ENCODE measurements at regions not wholly inside any gene's neighbourhood (a gene's known extent, or its start where the extent isn't known, plus 50 kb on each side); places are given as distances from the start of the nearest gene placed in this dataset.

DNA sequence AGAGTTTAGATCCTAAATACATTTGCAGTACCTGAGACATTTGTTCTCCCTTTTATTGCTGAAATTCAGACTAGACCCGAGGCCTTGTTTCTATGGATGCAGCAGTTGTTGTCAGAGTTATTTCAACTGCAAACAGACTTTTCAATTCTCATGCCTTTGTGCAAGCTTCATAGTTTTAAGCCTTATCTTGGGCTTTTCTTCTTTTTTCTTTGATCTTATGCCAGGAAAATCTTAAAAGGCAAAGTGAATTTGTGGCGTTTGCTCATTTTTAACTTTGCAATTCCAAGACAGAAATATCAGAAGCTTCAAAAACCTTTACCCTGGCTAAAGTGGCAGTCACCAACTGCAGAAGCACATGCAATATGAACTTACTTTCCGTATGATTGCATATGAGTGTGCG lies 576.7 kb downstream of the DIPK2A start:
- H3K4me1 Mint-ChIP-seq (ENCODE audit: low read depth): no peaks in the 10 kb centered on the region
- TF ChIP-seq, protein P1, sequence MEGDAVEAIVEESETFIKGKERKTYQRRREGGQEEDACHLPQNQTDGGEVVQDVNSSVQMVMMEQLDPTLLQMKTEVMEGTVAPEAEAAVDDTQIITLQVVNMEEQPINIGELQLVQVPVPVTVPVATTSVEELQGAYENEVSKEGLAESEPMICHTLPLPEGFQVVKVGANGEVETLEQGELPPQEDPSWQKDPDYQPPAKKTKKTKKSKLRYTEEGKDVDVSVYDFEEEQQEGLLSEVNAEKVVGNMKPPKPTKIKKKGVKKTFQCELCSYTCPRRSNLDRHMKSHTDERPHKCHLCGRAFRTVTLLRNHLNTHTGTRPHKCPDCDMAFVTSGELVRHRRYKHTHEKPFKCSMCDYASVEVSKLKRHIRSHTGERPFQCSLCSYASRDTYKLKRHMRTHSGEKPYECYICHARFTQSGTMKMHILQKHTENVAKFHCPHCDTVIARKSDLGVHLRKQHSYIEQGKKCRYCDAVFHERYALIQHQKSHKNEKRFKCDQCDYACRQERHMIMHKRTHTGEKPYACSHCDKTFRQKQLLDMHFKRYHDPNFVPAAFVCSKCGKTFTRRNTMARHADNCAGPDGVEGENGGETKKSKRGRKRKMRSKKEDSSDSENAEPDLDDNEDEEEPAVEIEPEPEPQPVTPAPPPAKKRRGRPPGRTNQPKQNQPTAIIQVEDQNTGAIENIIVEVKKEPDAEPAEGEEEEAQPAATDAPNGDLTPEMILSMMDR (IDR thresholded peaks at IDR 0.05): no peak
- H3K4me3 Mint-ChIP-seq: no peak overlapping the region
- no peaks in the 10 kb centered on the region for H3K36me3 Mint-ChIP-seq (ENCODE audit: low read depth)
- no peaks in the 10 kb centered on the region for H3K27me3 Mint-ChIP-seq (ENCODE audit: insufficient read depth)
- H3K27ac Mint-ChIP-seq: no peak overlapping the region
- no peak for DNase-seq
- H3K9me3 Mint-ChIP-seq: peaks cover 23% of the 10 kb centered on the region

DNA sequence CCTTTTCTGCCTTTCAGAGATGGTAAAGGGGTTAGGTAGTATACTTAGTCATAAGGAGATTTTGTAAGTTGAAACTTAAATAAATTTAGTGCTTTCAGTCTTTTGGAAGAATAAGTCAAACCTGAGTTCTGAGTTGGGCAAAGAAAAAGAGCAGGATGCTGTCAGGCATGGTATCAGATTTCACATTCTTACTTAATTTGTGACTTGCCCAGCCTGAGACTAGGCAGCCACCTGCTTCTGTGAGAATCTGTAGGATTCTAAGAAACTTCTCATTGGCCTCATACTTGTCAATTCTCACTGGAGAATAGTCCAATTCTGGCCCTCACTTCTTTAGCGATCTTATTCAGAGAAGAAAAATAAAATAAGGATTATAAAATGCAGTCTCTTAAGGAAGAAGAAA lies 577.5 kb downstream of the DIPK2A start:
- H3K36me3 Mint-ChIP-seq (ENCODE audit: low read depth): no peaks in the 10 kb centered on the region
- no peak for DNase-seq
- no peak overlapping the region for H3K4me3 Mint-ChIP-seq
- H3K4me1 Mint-ChIP-seq (ENCODE audit: low read depth): no peaks in the 10 kb centered on the region
- TF ChIP-seq, protein P1 (IDR thresholded peaks at IDR 0.05): no peak
- H3K27ac Mint-ChIP-seq: no peak overlapping the region
- peaks cover 26% of the 10 kb centered on the region for H3K9me3 Mint-ChIP-seq
- no peaks in the 10 kb centered on the region for H3K27me3 Mint-ChIP-seq (ENCODE audit: insufficient read depth)

DNA sequence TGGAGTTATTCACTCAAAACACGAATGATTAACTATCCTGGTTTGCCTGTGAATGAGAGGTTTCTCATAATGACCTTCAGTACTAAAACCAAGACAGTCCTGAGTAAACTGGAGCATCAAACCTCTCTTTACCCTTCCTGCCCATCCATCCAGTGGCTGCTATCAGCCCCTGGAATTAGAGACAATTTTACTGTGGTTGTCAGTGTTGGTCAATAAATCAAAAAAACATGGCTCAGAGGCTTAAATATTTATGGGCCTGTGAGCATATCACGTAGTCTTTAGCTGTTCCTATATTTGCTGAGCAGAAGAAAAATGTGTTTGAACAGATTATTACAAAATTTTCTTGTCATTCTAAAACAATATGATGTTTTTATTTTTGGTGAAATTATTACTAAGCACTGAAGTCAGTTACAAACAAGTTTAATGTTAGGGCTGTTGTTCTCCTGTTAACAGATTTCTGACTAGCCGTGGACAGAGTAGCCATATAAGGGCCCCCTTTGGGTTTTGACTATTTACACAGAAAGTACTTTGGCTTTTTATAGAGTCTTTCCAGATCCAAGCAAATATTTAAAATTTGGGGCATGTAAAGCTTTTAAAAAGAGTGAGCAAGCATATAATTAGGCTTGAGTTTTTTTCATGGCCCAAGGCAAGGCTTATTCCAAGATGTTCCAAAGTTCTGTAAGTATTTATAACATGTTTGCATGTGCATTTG lies 580.9 kb downstream of the DIPK2A start:
- H3K27ac Mint-ChIP-seq: no peak overlapping the region
- no peak overlapping the region for H3K4me3 Mint-ChIP-seq

DNA sequence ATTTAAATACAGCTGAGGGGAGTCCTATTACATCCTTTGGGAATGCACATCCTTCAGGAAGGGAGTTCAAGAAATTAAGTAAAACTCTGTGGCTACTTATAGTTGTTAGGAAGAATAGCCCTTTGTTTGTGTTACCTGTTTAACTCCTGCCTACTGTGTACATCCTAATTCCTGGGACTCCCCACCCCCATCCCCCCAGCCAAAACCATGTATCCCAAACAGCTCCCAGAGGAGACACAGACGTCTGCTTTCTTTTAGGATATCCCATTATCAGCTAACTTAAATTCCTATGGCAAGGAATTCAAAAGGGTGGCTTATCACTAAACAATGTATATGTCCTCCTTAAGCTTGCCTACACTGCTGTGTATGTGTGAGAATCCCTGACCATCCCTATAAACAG lies 581.7 kb downstream of the DIPK2A start:
- H3K27me3 Mint-ChIP-seq (ENCODE audit: insufficient read depth): no peaks in the 10 kb centered on the region; the same call in 1 of the 2 replicates
- H3K9me3 Mint-ChIP-seq: peaks cover 34% of the 10 kb centered on the region
- no peak for DNase-seq
- TF ChIP-seq, protein P1 (IDR thresholded peaks at IDR 0.05): no peak
- no peaks in the 10 kb centered on the region for H3K36me3 Mint-ChIP-seq (ENCODE audit: low read depth)
- no peak overlapping the region for H3K27ac Mint-ChIP-seq
- H3K4me3 Mint-ChIP-seq: no peak overlapping the region
- H3K4me1 Mint-ChIP-seq (ENCODE audit: low read depth): no peaks in the 10 kb centered on the region

More for the DNA sequence above, 580.9 kb downstream of the DIPK2A start:
- TF ChIP-seq, protein P1 (IDR thresholded peaks at IDR 0.05): no peak
- Mint-ChIP-seq H3K27me3 (ENCODE audit: insufficient read depth) (no peaks in the 10 kb centered on the region; the same call in 1 of the 2 replicates), H3K36me3 (ENCODE audit: low read depth) (no peaks in the 10 kb centered on the region), H3K9me3 (peaks cover 34% of the 10 kb centered on the region), H3K4me1 (ENCODE audit: low read depth) (no peaks in the 10 kb centered on the region)
- no peak for DNase-seq

DNA sequence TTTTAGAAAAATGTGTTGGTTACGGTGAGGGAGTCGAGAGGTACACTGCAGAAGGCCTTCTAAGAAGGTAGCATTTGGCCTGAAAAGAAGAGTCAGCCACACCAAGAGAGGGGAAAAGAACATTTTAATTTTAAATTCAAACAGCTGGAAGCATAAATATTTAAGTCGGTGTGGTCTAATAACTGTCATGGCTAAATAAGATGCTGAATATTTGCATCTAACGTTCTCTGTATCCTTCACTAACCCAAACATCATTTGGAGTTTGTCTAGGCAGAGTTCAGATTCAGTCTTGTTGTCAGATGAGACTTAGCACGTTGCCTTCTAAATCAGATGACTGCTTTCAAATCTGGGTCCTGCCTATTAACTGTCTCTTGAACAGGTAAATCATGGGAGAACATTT lies 583.3 kb downstream of the DIPK2A start:
- DNase-seq: no peak
- Mint-ChIP-seq H3K27me3 (ENCODE audit: insufficient read depth) (no peaks in the 10 kb centered on the region; the same call in 1 of the 2 replicates), H3K4me3 (no peak overlapping the region), H3K27ac (no peak overlapping the region), H3K9me3 (peaks cover 29% of the 10 kb centered on the region), H3K36me3 (ENCODE audit: low read depth) (no peaks in the 10 kb centered on the region), H3K4me1 (ENCODE audit: low read depth) (no peaks in the 10 kb centered on the region)
- TF ChIP-seq, protein P1 (IDR thresholded peaks at IDR 0.05): no peak
